H1 (cell line): ENCODE measurements at regions not wholly inside any gene's neighbourhood (a gene's known extent, or its start where the extent isn't known, plus 50 kb on each side); places are given as distances from the start of the nearest gene placed in this dataset.

Experiments
- BRCA1 ChIP-seq: IDR thresholded peaks from 2 replicates; pipeline ENCODE4 v1.6.1; 2012; ENCODE audit warnings: low read depth, low read length, improper control_type of control experiment
- CREB1 ChIP-seq: IDR thresholded peaks from 2 replicates; pipeline ENCODE4 v1.6.1; 2012; ENCODE audit warnings: inconsistent platforms
- EZH2 ChIP-seq: fragments of 200-600 bp; sonication (generic); IDR thresholded peaks from 2 replicates; pipeline ENCODE4 v1.7.1; 2012; ENCODE audit warnings: low read depth, mild to moderate bottlenecking, moderate library complexity, low read length, inconsistent platforms; ENCODE audit not compliant: severe bottlenecking
- FOSL1 ChIP-seq: IDR thresholded peaks from 2 replicates; pipeline ENCODE4 v1.6.1; 2011; ENCODE audit warnings: mild to moderate bottlenecking, low read depth, low read length, moderate library complexity; ENCODE audit not compliant: insufficient read depth
- JUND ChIP-seq: IDR thresholded peaks from 2 replicates; pipeline ENCODE4 v1.6.1; 2011; ENCODE audit warnings: mild to moderate bottlenecking, improper control_type of control experiment, low read length
- POLR2A ChIP-seq, 2 experiments: IDR thresholded peaks; 1 replicate in 1 of 2; 2 replicates in 1 of 2; pipeline ENCODE4 v1.6.1; 2011; ENCODE audit warnings: low read depth in 2 of 2, low read length in 2 of 2, mild to moderate bottlenecking in 2 of 2; ENCODE audit errors: control extremely low read depth in 1 of 2
- POLR2AphosphoS5 ChIP-seq: IDR thresholded peaks from 2 replicates; pipeline ENCODE4 v1.6.1; 2011; ENCODE audit warnings: low read depth, low read length
- YY1 ChIP-seq: IDR thresholded peaks from 2 replicates; pipeline ENCODE4 v1.6.1; 2011; ENCODE audit warnings: low read depth, mild to moderate bottlenecking, low read length
- TF ChIP-seq, protein P1 (sequence below), 3 experiments: IDR thresholded peaks; 1 replicate in 2 of 3; 2 replicates in 1 of 3; pipeline versions ENCODE4 v1.5.1 to v1.6.1; 2011; ENCODE audit warnings: low read length in 3 of 3, mild to moderate bottlenecking in 3 of 3, inconsistent platforms in 2 of 3, low read depth in 1 of 3, moderate library complexity in 1 of 3; ENCODE audit not compliant: insufficient read depth in 1 of 3; ENCODE audit errors: control extremely low read depth in 1 of 3
- TF ChIP-seq, protein P2 (sequence below): IDR thresholded peaks from 2 replicates; pipeline ENCODE4 v1.6.1; 2011; ENCODE audit warnings: low read depth, mild to moderate bottlenecking, low read length; ENCODE audit not compliant: insufficient read depth
- TF ChIP-seq, protein P3 (sequence below): IDR thresholded peaks from 2 replicates; pipeline ENCODE4 v1.6.1; 2012; ENCODE audit warnings: inconsistent platforms
- TF ChIP-seq, protein P4 (sequence below): IDR thresholded peaks from 2 replicates; pipeline ENCODE4 v1.6.1; 2012; ENCODE audit warnings: low read length, inconsistent platforms

DNA sequence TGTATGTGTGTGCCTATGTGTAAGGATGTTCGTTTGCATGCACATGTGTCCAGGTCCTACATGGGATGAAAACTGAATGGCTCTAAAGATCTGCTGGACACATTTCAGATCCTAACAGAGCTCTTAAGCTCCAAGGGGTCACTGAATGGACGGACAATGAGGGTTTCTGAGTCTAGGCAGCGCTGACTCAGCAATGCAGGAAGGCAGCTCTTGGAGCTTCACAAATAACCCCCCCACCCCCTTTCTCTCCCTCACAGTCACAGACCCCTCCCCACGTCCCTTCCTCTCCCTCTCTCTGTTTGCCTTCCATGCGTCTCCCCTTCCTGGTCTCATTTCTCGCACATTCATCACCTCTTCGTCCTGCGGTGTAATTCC is 369.8 kb downstream of the PREX1 start:
- no peak for TF ChIP-seq JUND
- TF ChIP-seq, protein P1, sequence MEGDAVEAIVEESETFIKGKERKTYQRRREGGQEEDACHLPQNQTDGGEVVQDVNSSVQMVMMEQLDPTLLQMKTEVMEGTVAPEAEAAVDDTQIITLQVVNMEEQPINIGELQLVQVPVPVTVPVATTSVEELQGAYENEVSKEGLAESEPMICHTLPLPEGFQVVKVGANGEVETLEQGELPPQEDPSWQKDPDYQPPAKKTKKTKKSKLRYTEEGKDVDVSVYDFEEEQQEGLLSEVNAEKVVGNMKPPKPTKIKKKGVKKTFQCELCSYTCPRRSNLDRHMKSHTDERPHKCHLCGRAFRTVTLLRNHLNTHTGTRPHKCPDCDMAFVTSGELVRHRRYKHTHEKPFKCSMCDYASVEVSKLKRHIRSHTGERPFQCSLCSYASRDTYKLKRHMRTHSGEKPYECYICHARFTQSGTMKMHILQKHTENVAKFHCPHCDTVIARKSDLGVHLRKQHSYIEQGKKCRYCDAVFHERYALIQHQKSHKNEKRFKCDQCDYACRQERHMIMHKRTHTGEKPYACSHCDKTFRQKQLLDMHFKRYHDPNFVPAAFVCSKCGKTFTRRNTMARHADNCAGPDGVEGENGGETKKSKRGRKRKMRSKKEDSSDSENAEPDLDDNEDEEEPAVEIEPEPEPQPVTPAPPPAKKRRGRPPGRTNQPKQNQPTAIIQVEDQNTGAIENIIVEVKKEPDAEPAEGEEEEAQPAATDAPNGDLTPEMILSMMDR (IDR thresholded peaks at IDR 0.05; ENCODE audit: control extremely low read depth in 1 of 3, insufficient read depth in 1 of 3, low read depth in 1 of 3, low read length in 3 of 3): no peak
- TF ChIP-seq, protein P2, sequence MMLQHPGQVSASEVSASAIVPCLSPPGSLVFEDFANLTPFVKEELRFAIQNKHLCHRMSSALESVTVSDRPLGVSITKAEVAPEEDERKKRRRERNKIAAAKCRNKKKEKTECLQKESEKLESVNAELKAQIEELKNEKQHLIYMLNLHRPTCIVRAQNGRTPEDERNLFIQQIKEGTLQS: no peak
- no peak for TF ChIP-seq POLR2AphosphoS5
- TF ChIP-seq YY1: no peak
- TF ChIP-seq EZH2: no peak
- TF ChIP-seq, protein P3, sequence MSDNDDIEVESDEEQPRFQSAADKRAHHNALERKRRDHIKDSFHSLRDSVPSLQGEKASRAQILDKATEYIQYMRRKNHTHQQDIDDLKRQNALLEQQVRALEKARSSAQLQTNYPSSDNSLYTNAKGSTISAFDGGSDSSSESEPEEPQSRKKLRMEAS: no peak
- no peak for TF ChIP-seq CREB1
- no peak for TF ChIP-seq POLR2A (IDR thresholded peaks at IDR 0.05; ENCODE audit: control extremely low read depth in 1 of 2, low read depth in 2 of 2, low read length in 2 of 2)
- no peak for TF ChIP-seq FOSL1
- TF ChIP-seq, protein P4, sequence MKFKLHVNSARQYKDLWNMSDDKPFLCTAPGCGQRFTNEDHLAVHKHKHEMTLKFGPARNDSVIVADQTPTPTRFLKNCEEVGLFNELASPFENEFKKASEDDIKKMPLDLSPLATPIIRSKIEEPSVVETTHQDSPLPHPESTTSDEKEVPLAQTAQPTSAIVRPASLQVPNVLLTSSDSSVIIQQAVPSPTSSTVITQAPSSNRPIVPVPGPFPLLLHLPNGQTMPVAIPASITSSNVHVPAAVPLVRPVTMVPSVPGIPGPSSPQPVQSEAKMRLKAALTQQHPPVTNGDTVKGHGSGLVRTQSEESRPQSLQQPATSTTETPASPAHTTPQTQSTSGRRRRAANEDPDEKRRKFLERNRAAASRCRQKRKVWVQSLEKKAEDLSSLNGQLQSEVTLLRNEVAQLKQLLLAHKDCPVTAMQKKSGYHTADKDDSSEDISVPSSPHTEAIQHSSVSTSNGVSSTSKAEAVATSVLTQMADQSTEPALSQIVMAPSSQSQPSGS: no peak
- no peak for TF ChIP-seq BRCA1
